Fibroblast of skin of scalp (primary cell): ENCODE measurements at regions not wholly inside any gene's neighbourhood (a gene's known extent, or its start where the extent isn't known, plus 50 kb on each side); places are given as distances from the start of the nearest gene placed in this dataset.
A peak's percentile ranks its signal among the peaks of the same experiment; 100 is the strongest.

ENCODE experiments used
- DNase-seq: peaks from one replicate; pipeline ENCODE4 v3.0.0-alpha.2; 2013

GRCh38 chr2:223701761-223702160 is 99.6 kb upstream of the SCG2 start:
- DNase-seq, result no peak

DNA sequence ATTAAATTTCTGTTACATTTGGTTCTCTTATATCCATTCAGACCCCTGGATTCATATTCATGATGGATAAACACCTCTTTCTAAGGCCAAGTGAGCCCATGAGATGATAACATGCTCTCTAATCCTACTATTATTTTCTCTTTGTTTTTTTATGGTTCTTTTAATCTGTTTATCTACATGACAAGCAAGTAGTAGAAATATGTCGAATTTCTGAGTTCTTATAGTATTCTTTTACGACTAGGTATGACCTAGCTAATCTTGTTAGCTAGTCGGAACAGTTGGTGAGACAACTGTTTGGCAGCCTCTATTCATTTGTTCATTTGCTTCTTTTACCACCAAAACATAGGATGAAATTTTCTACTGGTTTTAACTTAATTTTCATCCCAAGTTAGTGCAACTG is 98.1 kb upstream of the SCG2 start:
- no peak for DNase-seq

DNA sequence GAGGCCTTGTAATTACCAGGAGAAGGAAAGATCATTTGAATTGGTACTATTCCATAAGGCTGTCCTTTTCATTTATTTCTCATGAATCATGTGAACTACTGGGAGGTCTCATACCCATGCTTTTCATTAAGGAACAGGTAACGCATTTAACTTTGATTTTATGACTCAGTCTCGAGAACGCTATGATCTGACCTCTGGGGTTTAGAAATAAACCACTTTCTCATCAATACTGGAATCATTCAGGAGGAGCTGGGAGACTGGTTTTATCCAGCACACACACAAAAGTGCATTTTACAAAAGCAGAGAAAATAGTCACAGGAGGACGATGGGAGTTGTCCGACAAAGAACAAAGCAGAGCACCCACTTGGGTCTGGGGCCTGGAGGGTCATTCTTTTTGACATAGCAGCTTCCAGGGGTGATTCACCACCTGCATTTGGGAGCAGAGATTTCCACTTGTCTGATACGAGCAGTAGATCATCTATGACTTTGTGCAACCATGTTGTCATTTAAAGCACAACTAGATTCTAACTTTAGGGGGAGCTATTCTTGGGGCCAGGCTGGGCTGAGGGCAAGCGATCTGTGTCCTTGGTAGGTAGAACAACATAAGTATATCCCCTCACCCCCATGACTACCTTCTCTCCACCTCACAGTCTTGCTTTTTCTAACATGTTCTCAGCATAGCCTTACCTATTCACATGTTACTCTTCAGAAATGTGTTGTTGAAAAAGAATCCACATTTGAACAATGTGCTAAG is 95.9 kb upstream of the SCG2 start:
- DNase-seq, result no peak

DNA sequence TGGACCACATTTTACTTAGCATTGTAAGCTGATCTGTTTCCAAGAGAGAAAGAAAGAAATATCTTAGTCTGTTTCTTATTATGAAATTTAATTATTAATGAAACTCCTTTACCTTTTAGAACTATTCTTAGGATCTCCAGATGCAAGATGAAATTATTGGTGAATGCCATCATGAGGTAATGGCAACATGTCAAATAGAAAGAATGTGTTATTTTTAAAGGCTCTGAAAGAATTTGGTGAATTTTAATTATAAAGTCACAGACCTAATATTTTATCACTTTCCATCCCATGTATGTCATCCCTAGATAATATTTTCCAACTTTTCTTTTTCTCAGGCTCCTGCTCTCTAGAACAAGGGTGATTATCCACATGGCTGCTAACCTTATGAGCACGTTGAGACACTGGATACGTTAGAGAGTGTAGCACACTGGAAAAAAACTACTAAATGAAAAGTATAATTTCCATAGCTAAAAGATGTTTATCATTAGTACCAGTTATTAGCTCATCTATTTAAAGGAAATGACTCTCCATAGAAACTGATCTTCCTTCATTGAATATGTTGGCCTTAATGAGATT is 95.2 kb upstream of the SCG2 start:
- DNase-seq, result peak; percentile 23

DNA sequence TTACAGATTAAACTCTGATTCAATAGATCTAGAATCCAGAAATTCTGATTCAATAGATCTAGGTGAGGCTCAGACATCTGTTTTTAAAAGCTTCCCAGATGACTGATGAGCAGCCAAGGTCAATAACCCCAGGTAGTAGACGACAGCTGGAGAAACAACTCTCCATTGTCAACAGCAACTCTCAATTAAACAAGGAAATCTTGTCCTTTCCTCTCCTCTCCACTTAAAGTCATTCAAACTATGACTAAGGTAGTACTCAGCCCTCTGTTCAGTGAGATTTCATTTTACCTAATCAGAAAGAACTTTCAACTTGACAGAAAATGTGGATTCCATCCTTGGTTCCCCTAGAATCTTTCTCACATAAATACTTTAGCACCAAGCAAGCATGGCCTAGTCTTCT is 94.6 kb upstream of the SCG2 start:
- no peak for DNase-seq

DNA sequence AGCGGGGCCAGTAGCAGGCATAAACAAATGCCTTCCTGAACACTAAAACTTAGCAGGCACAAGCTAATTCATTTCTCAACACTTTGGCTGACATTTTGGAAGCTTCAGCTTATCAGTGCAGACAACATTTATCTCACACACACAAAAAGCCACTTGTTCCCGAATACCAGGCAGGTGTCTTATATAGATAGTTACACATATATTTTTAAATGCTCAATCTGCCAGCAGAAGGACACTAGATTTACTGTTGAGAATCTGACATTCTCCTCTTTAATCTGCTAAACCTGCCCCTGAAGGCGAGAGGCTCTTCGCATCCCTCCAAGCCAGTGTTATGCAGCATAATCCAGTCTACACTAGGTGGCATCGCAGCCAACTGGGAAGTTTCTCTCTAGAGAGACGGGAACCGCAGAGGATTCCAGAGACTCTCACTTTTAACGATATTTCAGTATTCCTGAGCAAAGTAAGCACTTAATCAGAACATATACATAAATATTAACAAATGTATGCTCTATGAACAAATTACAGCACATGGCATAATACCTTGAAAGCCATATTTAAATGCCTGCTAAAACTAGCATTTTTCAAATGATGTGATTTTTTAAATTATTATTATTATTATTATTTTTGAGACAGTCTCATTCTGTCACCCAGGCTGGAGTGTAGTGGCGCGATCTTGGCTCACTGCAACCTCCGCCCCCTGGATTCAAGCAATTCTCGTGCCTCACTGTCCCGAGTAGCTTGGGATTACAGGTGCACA is 90.2 kb upstream of the SCG2 start:
- peak; percentile 63 for DNase-seq

DNA sequence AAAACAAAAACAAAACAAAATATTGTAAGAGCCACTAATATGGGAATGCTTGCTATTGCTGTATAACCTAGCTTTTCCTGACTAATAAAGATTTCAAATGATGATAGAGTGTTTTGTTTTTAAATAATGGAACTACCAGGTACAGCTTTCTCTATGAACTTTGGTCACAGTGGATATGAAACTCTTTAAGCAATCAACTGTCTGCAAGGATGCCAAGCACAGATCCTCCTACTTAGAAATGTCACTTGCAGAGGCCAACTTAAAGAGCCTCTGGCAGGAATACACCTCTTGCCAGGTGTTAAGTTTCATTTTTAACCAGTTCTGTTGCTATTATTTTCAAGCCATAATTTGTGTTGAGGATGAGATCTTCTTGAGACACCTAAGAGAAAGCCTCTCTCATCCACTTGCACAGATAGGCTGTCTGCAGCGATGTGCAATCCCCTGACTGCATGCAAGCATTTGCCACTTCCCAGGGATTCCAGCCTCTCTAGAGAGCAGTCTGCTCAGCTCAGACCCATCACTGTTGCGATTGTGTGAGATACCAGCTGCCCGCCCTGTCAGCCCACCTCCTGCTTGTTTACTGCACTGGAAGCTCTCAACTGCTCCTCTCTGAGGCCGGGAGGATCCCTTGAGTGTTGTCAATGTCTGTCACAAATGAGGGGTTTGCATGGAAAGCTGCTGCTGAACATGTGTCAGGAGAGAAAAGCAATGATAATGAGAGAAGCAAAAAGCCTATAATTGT is 86.1 kb upstream of the SCG2 start:
- DNase-seq, result no peak

- DNase-seq, result no peak
Measured at GRCh38 chr2:223681125-223681524, 79.0 kb upstream of the SCG2 start.

GRCh38 chr2:223674998-223675609 is 72.9 kb upstream of the SCG2 start:
- DNase-seq, result peak; percentile 33

DNA sequence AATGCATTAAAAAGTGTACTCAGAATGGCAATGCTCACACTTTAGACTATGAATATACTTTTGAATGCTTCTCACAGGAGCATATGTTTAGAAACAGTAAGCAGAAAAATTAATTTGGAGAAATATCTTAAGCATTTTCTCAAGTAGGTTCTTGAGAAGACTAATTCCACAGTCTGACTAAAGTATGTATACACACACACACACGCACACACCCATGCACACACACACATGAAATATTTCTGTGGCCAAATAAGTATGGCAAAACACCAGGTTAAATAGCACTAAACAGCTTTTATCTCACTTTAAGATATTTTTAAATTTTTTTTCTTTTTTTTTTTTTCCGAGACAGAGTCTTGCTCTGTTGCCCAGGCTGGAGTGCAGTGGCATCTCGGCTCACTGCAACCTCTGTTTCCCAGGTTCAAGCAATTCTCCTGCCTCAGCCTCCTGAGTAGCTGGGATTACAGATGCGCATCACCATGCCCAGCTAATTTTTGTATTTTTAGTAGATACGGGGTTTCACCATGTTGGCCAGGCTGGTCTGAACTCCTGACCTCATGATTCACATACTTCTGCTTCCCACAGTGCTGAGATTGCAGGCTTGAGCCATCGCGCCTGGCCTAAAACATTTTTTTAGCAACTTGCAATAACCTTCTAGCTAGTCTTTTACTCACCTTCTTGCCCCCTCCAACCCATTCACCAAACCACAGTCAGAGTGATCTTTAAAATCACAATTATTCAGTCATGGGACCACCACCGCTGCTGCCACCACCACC is 67.5 kb upstream of the SCG2 start:
- peak; percentile 38 for DNase-seq

GRCh38 chr2:223668302-223668998 is 66.3 kb upstream of the SCG2 start:
- peak; percentile 21 for DNase-seq

- DNase-seq, result peak; percentile 67
Measured at GRCh38 chr2:223654384-223654915, 52.3 kb upstream of the SCG2 start.

DNA sequence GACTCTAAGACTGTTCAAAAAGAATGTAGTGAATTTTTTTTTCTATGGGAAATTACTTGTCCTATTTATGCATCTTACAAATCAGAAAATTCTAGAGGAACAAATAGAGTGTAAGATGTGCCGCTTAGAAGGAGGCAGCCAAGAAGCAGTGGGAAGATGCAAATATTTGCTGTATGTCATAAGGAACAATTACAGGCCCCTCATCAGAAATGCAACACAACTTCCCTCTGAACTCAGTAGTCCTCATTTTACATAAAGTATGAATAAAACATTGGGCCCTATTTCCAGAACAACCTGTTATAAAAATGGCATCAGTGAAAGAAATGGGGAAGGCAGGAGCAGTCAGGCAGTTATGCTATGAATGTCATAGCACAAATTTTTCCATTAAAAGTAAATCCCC is 50.7 kb upstream of the SCG2 start:
- DNase-seq, result no peak

GRCh38 chr2:223652122-223652521 is 50.0 kb upstream of the SCG2 start:
- DNase-seq, result no peak
